ENCODE measurements at regions not wholly inside any gene's neighbourhood (a gene's known extent, or its start where the extent isn't known, plus 50 kb on each side); places are given as distances from the start of the nearest gene placed in this dataset.

GRCh38 chr11:12623869-12624268 lies 50.4 kb upstream of the TEAD1 start:
- in situ Hi-C loops (cut with HindIII; ENCODE audit: low pct_unique_long_range_greater_than_20kb, low sequenced_read_pairs) = no loop called here

More at GRCh38 chr11:12623869-12624268, 50.4 kb upstream of the TEAD1 start:
- DNase-seq (ENCODE audit: low read depth) = no peak

Measured in Caki2 (cell line).